Amniotic stem cell (primary cell): ENCODE measurements at regions not wholly inside any gene's neighbourhood (a gene's known extent, or its start where the extent isn't known, plus 50 kb on each side); places are given as distances from the start of the nearest gene placed in this dataset.
"Not testable (repeated sequence)": the region's sequence is repeated elsewhere in the genome, so short reads cannot be mapped to it uniquely, and the experiment has no call there.

ENCODE experiments used
- DNase-seq: peaks from one replicate; lab custom pipeline; 2025; lab: John Stamatoyannopoulos, UW

GRCh38 chr6:105881608-105882007 is 204.5 kb upstream of the PRDM1 start:
- no peak for DNase-seq

DNA sequence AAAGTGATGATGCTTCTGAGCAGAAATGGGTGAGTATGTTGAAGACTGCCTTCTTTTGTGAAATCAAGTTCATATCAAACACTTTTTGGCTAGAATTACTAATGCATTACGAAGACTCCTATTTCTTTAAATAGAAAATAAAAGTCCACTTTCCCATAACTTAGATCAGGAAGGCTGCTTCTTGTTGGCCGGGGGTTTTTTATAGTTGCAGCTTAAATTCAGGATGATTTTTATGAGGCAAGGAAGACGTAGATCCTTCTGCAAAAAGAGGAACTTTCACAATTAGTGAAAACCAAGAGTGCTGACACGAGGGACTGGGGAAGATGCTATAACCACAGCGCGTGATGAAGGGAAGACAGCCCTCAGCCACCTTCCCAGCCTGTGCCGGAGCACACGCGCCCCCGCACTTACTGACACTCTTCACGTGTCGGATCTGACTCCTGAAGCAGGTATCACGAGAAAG is 206.1 kb upstream of the PRDM1 start:
- DNase-seq, result no peak

GRCh38 chr6:105879146-105879545 is 207.0 kb upstream of the PRDM1 start:
- no peak for DNase-seq

DNA sequence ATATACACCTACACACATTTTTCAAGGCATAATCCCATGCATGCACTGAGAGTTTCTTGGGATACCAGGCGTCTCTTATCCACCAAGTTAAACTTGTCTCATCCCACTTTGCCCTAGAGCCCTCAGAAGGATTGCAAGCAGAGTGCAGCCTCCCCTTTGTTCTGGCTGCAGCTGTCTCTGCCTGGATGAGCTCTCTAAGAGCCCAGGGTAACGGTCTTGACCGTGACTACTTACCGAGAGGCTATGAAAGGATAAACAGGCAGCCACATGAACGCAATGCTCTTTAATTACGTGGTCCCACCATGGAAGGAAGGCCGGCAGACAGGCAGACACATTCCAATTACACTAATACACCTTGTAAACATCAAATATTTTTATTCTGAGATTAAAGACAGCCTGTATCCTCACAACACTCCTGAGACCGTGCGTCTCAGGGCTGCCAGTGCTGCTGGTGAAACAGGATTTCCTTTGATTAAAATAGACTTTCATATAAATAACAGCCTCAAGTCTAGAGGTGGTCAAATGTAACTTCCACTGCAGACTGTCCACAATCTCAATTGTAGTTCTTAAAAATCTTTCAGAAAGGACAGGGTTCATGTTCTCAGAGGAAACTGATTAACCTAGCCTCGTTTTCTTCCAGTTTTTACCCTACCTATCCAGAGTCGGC is 210.0 kb upstream of the PRDM1 start:
- DNase-seq, result no peak

DNA sequence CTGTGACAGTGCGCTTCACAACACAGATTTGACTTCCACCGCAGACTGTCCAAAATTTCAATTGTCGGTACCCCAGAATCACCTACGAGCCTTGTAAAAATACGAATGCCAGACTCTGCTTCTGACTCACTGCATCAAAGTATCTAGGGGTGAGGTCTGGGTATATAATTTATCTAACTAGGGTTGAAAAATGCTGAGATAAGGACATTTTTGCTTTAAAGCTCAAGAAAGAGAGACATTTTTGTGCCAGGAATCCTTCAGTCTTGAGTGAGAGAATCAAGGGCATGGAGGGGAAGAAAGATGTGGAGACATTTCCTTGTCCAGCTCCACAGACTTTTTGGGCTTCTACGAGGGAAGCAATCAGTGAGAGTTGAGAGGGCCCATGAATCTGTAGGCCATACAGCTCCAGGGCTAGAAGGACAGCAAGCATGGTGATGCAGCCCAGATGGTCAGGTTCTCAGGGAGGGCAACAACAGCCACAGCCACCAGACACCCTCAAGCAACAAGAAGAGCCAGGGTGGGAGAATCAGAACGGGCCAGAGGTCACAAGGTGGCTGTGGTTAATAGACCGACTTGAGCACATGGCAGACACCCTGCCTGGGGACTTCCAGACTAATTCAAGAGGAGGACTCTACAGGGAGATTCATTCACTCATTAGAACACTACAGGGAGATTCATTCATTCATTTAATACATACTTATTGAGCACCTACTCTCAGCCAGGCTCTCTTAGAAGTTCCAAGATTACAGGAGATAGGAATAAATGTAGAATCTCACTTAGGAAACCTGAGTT is 211.1 kb upstream of the PRDM1 start:
- no peak for DNase-seq

GRCh38 chr6:105873799-105874198 is 212.3 kb upstream of the PRDM1 start:
- no peak for DNase-seq

DNA sequence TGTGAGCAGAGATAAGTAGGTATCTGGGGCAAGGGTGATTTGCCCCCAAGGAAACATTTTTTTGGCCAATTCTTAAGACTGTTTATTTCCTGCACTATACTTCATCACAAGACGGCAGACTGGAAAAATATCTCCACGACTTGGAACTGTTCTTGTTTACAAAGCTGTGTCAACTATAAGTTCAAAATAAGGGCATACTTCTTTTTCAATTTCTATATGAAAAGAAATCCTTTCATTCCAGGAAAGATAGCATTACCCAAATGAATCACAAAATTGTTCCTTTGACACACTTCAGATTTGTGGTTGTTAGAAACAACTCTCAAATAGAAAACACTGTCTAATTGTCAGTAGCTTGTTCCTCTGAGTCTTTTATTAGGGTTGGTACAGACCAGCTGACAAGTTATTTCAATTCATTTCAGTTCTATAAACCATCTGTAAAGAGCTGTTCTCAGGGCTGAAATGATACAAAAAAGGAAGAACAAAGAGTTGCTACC is 212.9 kb upstream of the PRDM1 start:
- no peak for DNase-seq

- DNase-seq, result no peak
Observed at GRCh38 chr6:105872249-105872648, 213.9 kb upstream of the PRDM1 start.

- no peak for DNase-seq
Observed at GRCh38 chr6:105871542-105871941, 214.6 kb upstream of the PRDM1 start.

- DNase-seq, result no peak
Observed at GRCh38 chr6:105869835-105870440, 216.2 kb upstream of the PRDM1 start.

- no peak for DNase-seq
Observed at GRCh38 chr6:105868823-105869460, 217.2 kb upstream of the PRDM1 start.

GRCh38 chr6:105867821-105868220 is 218.3 kb upstream of the PRDM1 start:
- DNase-seq, result no peak

DNA sequence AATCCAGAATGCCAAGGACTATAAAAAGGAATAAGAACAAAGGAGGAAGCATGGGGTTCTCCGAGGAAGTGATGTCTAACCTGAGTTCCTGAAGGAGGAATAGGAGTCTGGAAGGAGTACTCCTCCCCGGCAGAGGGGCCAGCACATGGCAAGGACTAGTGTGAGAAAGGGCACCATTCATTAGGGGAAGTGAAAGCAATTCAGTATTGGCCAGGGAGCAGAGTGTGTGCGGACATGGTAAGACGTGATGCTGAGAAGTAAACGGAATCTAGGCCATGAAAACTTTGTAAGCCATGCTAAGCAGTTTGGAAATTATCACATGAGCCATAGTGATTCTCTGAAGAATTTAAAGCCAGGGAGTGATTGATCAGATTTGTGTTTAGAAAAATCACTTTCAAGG is 218.9 kb upstream of the PRDM1 start:
- no peak for DNase-seq

GRCh38 chr6:105862936-105863607 is 223.1 kb upstream of the PRDM1 start:
- DNase-seq, result no peak

- DNase-seq, result not testable (repeated sequence)
Observed at GRCh38 chr6:105860927-105861326, 225.2 kb upstream of the PRDM1 start.

- DNase-seq, result no peak
Observed at GRCh38 chr6:105859457-105859856, 226.7 kb upstream of the PRDM1 start.

DNA sequence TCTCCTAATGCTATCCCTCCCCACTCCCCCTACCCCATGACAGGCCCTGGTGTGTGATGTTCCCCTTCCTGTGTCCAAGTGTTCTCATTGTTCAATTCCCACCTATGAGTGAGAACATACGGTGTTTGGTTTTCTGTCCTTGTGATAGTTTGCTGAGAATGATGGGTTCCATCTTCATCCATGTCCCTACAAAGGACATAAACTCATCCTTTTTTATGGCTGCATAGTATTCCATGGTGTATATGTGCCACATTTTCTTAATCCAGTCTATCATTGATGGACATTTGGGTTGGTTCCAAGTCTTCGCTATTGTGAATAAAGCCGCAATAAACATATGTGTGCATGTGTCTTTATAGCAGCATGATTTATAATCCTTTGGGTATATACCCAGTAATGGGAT is 227.5 kb upstream of the PRDM1 start:
- not testable (repeated sequence) for DNase-seq

GRCh38 chr6:105855433-105855832 is 230.7 kb upstream of the PRDM1 start:
- DNase-seq, result no peak

DNA sequence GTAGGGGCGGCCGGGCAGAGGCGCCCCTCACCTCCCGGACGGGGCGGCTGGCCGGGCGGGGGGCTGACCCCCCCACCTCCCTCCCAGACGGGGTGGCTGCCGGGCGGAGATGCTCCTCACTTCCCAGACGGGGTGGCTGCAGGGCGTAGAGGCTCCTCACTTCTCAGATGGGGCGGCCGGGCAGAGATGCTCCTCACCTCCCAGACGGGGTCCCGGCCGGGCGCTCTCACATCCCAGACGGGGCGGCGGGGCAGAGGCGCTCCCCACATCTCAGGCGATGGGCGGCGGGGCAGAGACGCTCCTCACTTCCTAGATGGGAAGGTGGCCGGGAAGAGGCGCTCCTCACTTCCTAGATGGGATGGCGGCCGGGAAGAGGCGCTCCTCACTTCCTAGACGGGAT is 232.2 kb upstream of the PRDM1 start:
- not testable (repeated sequence) for DNase-seq

- no peak for DNase-seq
Observed at GRCh38 chr6:105851606-105852005, 234.5 kb upstream of the PRDM1 start.

DNA sequence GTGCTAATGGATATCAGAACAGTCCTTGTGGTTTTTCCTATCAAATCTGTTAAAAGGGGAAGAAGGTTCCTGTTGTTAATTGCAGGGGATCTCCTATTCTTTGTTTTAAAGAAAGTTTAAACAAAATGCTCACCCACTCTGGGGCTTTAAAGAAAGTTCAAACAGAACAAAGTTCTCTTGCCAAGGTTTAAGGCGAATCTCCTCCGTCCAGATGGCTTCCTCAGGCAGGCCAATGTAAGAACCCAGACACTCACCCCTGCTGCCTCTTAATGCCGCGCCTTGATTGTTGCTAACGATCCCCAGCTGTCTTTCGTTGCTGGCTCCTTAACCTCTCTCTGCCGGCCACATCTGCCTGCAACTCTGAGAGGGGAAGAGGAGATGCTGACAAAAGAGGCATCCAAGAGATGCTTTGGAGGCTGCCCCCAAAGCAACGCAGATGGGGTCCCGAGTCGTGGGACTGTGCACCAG is 235.0 kb upstream of the PRDM1 start:
- DNase-seq, result no peak
